ENCODE measurements at regions not wholly inside any gene's neighbourhood (a gene's known extent, or its start where the extent isn't known, plus 50 kb on each side); places are given as distances from the start of the nearest gene placed in this dataset.
"Not testable (repeated sequence)": the region's sequence is repeated elsewhere in the genome, so short reads cannot be mapped to it uniquely, and the experiment has no call there.

DNA sequence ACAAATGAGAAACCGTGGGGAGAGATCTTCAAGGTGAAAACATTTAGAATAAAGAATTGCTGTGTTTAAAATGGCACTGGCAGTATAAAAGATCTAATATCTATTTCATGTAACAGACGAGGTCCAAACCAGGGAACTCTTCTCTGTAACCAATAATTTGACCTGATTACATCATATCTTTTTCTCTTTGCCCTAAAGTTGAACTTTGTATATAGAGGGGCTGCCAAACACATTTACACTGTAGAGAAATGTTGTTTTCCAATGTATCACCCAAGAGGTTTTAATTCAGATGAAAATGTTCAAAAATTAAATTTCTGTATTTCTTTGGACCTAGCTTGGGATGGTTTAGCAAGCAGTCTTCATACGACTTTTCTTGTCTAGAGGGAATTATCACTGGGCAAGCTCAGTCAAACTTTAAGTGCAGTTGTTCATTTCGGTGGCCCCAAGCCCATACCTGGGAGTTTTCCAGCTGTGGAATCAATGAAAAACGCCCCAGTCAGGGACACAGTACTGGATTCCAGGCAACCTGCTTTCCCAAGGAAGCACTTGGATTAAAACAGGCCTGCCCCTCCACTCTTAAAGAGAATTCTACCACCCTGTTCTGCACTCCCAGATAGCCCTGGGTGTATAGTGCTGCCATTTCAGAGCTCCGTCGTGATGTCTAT lies 208.5 kb upstream of the FN1 start:
- no peak for DNase-seq

DNA sequence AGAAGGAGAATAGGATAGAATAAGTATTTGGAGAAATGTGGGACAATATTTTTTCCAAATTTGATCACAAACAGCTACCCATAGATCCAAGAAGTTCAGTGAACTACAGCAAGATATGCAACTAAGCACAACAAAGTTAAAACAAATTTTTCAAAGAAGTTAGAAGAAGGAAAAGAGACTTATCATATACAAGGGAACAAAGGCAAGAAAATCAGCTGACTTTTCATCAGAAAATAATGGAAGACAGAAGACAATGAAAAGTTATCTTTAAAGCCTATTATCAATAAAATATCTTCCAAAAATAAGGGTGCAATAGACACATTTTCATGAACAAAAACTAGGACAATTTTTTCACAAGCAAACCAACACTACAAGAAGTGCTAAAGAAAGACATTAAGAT lies 202.8 kb upstream of the FN1 start:
- no peak for DNase-seq

DNA sequence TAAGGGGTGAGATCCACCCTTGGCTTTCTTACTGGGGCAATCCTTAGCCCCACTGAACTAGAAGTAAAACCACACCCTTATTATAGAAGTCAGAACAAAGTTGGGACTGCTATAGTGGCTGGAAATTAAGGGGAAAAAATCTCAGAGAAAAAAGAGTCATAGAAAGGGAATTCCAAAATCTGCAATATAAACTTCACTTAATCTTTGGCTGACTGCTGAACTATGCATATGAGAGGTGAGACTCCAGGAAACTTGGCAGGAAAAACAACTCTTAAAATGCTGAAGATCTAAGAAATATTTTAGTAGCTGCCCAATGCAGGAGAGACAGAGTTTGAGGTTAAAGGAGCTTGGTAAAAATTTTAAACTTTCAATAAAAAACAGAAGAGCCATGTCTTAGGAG lies 201.8 kb upstream of the FN1 start:
- DNase-seq, result no peak

DNA sequence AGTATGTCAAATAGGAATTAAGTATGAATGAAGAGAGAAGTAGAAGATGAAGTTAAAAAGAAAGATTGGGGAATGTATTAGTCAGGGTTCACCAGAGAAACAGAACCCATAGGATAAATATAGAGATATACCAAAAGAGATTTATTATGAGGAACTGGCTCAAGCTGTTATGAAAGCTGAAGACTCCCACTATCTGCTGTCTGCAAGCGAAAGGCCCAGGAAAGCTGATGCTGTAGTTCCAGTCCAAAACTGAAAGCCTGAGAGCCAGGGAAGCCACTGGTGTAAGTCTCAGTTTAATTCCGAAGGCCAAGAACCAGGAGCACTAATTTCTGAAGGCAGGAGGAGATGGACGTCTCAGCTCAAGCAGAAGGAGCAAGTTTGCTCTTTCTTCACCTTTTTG lies 200.9 kb upstream of the FN1 start:
- DNase-seq, result no peak

DNA sequence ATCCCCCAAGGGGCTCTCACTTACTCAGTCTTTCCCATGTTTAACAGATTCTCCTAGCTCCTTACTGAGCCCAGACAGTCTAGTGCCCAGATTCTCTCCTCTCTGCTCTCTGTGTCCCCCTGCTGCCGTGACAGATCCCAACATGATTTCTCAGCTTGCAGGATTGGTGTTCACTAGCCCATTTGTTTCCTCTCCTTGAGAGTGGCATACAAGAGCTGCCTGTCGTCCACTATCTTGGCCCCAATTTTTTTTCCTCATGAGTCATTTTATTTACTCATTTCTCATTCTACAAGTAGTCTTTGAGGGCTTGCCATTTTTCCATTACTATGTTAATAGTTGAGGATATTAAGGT lies 199.9 kb upstream of the FN1 start:
- no peak for DNase-seq

DNA sequence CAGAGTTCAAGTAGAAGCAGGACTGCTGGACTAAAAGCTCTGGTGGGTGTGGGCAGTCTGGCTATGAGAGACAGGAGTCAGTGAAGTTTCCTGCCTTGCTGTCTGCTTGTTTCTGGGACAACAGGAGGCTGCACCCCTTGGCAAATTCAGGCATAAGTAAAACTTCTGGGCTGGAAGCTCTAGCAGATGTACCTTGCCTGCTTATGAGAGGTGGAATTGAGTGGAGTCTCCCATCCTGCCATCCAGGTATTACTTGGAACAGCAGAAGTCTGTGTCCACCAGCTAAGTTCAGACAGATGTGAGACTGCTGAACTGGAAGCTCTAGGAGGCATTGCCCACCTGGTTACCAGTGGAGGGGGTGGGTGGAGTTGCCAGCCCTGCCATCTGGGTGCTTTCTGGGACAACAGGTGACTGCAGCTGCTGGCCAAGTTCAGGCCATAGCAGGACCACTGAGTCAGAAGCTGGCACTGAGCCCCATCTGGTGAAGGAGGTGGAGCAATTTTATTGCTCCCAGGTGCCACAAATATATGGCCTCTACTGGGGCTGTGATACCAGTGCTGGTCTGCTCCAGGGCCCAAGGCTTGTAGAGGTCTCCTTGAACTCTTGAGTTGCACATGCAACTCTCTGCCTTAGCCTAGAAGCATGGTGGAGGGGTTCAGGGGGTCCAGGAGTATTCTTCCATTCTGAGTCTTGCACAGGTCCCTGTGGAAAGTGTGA lies 199.4 kb upstream of the FN1 start:
- DNase-seq, result no peak

DNA sequence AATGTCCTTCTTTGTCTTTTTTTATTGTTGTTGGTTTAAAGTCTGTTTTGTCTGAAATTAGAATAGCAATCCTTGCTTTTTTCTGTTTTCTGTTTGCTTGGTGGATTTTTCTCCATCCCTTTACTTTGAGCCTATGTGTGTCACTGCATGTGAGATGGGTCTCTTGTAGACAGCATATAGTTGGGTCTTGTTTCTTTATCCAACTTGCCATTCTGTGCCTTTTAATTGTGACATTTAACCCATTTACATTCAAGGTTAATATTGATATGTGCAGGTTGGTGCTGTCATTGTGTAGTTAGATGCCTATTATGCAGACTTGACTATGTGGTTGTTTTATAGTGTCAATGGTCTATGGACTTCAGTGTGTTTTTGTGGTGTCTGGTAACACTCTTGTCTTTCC lies 197.5 kb upstream of the FN1 start:
- no peak for DNase-seq

DNA sequence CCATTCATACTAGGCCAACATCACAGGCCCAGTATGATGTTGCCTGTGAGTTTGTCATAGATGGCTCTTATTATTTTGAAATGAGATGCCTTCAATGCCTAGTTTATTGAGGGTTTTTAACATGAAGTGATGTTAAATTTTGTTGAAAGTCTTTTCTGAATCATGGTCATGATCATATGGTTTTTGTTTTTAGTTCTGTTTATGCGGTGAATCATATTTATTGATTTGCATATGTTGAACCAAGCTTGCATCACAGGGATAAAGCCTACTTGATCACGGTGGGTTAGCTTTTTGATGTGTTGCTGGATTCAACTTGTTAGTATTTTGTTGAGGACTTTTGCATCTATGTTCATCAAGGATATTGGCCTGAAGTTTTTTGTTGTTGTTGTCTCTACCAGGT lies 195.8 kb upstream of the FN1 start:
- no peak for DNase-seq

DNA sequence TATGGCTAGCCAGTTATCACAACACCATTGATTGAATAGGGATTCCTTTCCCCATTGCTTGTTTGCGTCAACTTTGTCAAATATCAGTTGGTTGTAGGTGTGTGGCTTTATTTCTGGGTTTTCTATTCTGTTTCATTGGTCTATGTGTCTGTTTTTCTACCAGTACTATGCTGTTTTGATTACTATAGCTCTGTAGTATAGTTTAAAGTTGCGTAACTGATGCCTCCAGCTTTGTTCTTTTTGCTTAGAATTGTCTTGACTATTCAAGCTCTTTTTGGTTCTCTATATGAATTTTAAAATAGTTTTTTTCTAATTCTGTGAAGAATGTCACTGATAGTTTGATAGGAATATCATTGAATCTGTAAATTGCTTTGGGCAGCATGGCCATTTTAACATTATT lies 194.9 kb upstream of the FN1 start:
- DNase-seq, result not testable (repeated sequence)

DNA sequence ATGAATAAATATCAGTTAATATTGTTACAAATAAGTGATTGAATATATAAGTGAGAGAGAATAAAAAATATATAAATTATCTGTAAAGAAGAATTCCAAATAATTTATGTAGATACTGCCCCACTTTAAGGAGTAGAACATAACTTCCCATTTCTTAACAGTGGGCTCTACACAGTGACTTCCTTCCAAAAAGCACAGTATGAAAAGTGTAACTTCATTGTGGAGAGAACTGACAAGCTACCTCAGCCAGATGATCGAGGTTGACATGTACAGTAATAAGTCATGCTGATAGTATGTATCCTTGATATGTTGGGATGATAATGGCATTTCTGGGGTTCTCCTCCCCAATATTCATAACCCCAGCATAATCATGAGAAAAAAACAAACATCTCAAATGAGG lies 191.9 kb upstream of the FN1 start:
- no peak for DNase-seq

DNA sequence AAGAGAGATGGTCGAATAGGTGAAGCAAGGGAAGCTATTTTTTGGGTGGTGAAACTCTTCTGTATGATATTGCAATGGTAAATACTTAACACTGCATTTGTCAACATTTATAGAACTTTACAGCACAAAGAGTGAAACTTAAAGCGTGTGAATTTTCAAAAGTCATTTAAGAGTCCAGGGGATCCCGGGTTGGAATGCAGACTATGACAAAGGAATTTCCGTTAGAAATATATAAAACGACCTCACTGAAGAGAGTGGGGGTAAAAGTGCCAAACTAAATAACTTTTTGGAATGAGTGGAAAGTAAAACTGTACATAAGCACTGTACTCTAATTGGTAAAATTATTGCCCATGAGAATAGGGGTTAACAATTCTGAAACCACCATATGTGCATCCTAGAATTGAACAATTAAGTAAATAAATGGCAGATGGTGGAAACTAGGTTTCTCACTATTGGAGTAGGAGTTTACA lies 191.0 kb upstream of the FN1 start:
- DNase-seq, result no peak

DNA sequence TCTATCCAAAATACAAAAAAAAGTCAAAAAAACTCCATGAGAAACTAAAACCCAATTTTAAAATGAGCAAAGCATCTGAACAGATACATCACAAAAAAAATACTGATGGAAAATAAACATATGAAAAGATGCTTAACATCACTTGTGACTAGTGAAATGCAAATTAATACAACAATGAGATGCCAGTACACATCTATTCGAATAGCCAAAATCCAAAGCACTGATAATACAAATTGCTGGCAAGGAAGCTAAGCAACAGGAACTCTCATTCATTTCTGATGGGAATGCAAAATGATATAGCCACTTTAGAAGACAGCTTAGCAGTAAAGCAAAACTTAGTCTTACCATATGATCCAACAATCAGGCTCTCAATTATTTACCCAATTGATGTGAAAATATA lies 190.2 kb upstream of the FN1 start:
- no peak for DNase-seq

DNA sequence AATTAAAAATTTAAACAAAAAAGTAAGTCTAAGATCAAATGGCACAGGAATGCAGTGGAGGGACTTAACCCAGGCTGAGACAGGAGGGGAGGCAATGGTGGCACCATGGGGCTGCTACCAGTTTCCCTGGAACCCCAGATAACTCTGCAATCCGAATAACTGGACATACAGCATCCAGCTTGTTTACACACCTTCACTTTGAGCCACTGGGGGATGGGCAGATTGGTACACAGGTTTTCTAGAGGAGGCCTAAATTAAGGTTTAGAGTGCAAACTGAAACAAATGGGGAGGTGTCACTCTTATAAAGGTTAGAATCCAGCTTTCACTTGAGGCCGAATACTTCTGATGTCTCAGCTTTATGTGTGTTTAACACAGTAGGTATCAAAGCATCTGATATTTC lies 189.3 kb upstream of the FN1 start:
- DNase-seq, result no peak

DNA sequence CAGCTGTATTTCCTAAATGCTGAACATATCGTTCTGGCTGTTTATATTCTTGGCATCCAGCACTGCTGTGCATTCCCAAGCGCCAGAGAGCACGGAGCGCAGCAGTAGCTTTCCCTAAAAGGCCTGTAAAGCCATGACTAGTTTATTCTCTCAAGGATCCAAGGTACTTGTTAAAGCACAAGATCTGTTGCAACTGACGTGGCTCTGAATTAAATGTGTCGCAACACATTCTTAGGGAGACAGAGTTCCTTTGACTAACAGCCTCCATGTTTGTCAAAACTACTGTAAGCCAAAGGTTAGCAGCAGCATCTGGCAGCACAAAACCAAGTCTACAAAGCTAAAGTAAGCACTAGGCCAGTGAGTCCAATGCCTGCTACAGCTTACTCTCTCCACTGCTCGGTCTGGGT lies 188.6 kb upstream of the FN1 start:
- DNase-seq, result no peak

DNA sequence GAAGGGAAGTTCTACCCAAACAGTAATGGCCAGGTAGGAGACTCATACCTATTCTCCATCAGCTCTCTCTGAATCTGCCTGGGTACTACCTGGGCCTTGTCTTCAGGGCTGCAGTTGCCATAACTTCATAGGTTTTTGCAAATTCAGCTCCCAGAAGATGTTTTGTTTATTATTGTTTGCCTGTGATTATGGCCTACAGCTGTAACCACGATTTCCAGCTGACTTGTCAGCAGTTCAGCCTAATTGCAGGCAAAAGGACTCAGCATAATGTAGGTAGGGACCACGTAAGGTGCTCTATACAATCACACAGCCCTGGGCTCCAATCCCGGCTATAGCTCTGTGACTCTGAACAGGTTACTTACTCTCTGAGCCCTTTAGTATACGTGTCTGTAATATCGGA lies 187.0 kb upstream of the FN1 start:
- DNase-seq, result no peak

DNA sequence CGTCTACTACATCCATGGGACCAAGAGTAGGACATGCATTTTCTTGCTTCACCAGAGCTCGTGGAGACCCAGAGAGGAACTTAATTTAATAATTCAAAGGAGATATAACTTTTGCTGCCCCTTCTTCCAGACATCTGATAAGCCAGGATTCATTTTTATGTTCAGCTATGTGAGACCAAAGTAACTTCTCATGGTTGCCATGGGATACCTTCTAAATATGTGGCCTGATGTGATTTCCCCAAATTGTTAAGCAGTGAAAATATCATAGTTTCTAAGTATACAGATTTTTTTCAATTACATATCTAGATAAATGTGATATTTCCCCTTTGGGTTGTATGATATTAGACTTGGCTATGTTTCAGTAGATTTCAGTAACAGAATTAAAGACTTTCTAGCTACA lies 185.5 kb upstream of the FN1 start:
- DNase-seq, result no peak

DNA sequence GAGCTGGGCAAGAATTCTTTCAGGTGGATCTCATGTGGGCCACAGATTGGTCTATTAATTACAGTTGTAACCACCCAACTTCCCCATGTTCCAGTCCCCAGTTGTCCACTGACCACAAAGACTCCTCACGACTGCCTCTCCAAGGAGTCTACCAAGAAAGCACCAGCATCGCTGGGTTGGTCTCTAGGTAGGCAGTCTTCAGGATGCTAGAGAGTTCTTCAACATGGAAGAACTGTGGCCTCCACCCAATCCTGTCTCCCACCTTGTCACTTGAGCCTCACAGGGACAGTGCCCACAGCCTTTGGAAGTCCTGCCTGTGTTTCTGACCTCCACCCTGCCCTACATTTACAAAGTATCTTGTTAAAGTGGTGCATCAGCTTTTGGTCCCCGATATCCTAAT lies 184.7 kb upstream of the FN1 start:
- no peak for DNase-seq

DNA sequence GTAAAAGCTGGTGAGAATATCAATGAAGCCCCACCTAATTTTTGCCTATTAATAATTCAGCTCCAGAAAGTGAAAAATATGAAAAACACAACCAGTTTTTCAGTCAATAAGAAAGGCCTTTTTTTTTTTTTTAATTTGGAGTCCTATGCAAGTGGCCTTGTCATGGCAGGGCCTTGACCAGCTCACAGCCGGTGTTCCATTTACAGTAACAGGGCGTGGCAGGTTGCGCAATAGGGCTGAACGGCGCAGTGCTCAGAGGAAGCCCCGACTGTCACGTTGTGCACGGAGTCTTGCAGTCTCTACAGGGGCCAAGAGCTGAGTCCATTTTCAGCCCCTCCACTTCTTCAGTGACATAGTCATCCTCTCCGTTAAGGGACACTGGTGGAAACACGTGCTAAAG lies 184.1 kb upstream of the FN1 start:
- no peak for DNase-seq

DNA sequence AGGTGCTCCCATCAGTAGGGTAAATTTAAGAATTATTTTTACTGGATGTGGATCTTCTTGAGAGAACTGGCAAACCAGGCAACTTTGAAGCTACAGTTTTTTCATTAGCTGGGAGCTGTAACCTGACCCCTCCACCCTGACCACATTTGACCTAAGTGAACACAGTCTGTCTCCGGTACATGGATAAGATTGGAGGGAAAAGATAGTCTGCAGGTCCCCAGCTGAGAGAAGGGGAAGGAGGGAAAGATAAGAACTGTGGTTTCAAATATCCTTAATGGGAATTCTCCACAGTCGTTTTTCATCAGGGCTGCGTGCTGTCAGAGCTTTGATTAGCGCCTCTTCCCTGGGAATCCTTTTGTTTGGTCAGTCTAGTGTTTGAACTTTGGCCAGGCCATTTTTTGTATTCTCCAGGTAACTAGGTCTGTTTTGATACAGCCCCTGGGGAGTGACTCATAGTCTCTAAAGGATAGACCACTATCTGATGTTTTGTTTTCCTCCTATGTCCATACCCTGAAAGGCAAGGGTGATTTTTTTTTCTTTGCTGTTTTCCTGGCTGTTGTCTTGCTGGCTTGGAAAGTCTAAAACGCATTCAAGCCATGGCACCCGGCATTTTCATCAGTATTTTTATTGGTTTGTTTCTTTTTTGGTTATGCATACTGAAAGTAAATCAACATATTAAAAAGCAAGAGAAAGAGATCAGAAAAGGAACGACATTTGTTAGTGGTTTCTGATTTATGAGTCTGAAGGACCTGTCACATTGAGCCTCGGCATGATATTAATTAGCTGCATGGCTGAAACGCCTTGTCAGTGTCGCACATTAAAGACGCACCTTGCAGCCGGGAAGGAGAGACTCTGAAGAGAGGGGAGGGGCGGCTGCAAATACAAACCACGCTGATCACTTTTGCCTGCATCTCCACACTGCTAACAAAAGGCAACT lies 183.4 kb upstream of the FN1 start:
- peak; percentile 14 for DNase-seq

DNA sequence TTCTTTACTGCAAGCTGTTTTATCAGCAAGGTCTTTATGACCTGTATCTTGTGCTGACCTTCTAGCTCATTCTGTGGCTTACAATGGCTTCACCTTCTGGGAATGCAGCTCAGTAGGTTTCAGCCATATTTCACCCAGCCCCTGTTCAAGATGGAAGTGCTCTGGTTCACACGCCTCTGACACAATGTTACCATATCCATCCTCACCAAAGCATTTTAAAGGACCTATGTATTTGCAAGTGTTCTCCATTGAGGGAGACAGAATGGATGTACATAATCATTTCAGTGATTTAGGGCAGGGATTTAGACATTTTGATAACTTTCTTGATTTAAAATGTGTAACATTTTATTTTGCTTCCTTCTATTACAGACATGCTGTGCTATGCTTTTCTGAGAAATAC lies 182.3 kb upstream of the FN1 start:
- DNase-seq, result no peak

DNA sequence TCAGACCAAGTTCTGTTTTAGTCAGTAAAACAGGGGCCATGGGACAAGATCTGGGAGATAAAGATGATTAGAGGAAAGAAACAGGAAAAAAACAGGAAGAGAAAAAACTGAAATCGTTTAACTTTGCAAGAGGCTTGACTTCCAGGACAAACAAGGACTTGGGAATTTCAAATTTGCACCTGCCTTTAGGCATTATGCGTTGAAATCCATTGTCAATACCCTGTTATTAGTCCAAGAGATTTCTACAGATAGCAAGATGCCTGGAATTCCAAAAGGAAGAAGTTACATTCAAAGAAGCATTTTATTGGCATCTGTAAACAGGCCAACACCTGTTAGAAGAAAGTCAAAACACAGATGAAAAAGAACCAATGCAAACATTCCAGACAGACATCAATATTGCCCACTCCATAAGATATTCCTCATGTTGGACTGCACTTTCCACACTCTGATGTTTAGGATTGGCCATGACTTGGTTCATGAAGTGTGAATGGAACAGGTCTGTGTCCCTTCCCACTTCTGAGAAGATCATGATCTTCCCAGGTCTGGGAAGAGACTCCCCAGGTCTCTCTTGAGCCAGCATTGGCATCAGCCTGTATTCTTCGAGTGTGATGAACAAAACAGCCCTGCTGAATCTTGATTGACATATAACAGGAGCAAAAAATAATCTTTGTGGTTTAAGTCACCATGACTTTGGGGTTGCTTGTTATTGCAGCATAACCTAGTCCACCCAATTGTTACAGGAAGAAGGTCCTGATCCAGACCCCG lies 181.4 kb upstream of the FN1 start:
- no peak for DNase-seq

DNA sequence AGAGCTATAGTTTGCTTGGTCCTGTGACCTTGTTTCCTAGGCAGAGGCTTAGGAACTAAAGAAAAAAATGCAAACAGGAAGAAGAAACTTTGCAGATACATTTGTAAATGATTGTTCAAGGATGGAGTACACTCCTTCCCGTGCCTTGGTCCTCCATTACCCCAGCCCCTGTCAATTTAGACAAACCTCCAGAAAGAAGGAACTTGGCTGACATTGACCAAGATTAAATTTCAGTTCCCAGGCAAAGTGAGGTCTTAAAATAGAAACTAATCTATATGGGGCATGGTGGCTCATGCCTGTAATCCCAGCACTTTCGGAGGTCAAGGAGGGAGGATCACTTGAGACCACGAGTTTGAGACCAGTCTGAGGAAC lies 179.9 kb upstream of the FN1 start:
- no peak for DNase-seq
